ENCODE measurements at regions not wholly inside any gene's neighbourhood (a gene's known extent, or its start where the extent isn't known, plus 50 kb on each side); places are given as distances from the start of the nearest gene placed in this dataset.
"Not testable (repeated sequence)": the region's sequence is repeated elsewhere in the genome, so short reads cannot be mapped to it uniquely, and the experiment has no call there.

- TF ChIP-seq CTCF, POLR2A (IDR thresholded peaks at IDR 0.05): not testable (repeated sequence)
Measured at GRCh38 chr22:48912356-48913066, 915.2 kb downstream of the BRD1 start.

Measured in heart left ventricle (tissue), 13 donors.